ENCODE measurements at regions not wholly inside any gene's neighbourhood (a gene's known extent, or its start where the extent isn't known, plus 50 kb on each side); places are given as distances from the start of the nearest gene placed in this dataset.

DNA sequence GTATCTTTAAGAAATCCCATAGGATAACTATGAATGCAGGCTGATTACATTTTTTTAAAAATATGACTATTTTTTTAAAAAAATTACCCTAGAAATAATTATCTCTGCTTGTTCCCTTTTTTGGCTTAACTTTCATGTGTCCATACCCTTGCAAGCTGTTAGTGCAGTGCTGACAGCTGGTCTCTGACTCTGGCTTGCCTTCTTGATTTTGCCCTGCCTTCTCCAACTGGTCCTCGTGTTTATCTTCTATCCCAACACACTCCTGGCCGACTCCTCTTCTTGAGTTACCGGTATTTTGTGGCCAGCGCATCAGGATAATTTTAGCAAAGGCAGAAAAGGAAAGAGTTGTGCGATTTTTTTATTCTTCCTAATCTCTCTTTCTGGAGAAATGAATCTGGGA is 111.7 kb upstream of the STARD3NL start:
- ATAC-seq (no peak), DNase-seq (ENCODE audit: low spot score) (no peak)
- intact Hi-C loops (cut with DNase I): no loop called here

DNA sequence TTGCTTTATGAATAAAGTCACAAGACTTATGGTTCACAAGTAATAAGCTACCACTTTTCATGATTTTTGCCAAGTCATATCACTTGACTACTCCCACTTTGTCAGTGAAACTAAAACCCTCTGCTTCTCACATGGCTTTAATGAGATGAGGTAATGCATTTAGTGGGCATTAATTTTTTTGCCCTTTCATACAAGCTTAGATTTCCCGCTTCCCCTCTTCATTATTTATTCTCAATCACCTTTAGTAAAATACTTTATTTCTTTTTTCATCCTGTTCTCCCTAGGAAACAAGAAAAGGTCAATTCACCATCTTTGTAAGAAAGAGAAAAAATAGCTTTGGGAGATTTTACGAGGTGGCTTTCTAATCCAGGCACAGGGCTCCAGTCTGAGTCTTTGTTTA is 109.6 kb upstream of the STARD3NL start:
- ATAC-seq: no peak
- intact Hi-C loops (cut with DNase I): no loop called here

DNA sequence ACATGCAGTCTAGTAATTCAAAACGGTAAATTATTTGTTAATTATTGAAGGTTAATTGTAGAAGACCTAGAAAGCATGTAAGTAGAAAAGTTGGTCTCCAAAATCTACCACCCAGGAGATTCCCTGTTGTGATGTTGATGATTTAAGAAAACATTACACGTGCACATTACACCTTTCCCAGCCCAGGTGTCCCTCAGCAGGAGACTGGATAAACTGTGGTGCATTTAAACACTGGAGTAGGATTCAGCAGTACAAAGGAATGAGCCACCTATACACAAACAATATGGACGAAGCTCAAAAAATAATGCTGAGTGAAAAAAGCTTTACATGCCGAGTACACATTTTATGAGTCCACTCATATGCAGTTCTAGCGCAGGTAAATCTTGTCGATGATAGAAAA is 109.0 kb upstream of the STARD3NL start:
- DNase-seq (ENCODE audit: low spot score) (no peak), ATAC-seq (no peak)
- intact Hi-C loops (cut with DNase I): no loop called here

More for the DNA sequence above, 109.6 kb upstream of the STARD3NL start:
- no peak for DNase-seq (ENCODE audit: low spot score)

DNA sequence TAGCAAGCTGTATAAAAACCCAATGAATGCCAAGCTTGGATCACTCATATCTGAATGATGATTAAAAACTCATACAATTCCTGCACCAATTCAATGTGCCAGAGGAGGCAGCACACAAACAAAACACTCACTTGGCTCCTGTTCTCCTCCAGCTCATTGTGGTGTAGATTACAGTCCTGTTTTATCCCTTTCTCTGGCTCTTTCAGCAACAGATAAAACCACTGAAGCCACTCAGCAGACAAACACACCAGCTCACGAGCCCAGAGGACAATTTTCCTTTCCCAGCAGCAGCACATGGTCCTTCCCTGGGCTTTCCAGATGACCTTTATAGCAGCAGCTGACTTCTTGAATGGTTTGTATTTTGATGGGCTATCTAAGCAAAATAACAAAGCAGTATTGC is 107.3 kb upstream of the STARD3NL start:
- no peak for DNase-seq (ENCODE audit: low spot score)
- ATAC-seq: peak; percentile 78
- intact Hi-C loops (cut with DNase I): no loop called here

DNA sequence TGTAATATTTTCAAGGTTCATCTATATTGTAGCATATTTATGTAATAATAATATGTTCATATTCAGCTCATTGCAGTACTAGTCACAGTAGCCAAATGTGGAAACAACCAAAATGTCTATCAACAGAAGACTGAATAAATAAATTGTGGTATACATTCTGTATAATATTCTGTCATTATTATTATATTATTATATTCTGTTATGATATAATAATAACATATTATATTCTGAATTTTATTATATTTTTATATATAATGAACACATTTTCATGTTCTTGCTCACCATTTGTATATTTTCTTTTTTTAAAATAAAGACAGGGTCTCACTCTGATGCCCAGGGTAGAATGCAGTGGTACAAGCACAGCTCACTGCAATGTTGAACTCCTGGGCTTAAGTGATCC is 91.2 kb upstream of the STARD3NL start:
- ATAC-seq (no peak), DNase-seq (ENCODE audit: low spot score) (no peak)
- intact Hi-C loops (cut with DNase I): no loop called here

DNA sequence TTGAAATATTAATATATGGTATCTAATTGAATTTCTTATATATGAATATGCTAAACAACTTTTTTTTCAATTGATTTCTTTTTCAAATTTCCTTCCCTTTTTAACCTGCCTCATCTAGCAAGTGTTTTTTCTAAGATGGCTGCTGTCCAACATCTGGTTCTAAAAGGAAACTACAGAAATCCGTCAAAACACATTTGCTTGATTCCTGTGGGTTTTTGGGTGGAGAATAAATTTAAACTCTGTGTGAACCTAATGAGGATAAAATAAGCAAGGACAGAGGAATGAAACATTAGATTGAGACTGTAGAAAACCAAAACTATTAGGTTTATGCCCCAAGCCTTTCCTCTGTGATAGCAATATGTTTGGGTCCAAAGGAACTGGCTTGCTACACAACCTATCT is 75.5 kb upstream of the STARD3NL start:
- intact Hi-C loops (cut with DNase I): loop anchor here (10.0 kb wide), 2 partner anchors 122 to 178 kb away; partner anchors contain the start of gene EPDR1
- DNase-seq (ENCODE audit: low spot score): no peak
- ATAC-seq: no peak

DNA sequence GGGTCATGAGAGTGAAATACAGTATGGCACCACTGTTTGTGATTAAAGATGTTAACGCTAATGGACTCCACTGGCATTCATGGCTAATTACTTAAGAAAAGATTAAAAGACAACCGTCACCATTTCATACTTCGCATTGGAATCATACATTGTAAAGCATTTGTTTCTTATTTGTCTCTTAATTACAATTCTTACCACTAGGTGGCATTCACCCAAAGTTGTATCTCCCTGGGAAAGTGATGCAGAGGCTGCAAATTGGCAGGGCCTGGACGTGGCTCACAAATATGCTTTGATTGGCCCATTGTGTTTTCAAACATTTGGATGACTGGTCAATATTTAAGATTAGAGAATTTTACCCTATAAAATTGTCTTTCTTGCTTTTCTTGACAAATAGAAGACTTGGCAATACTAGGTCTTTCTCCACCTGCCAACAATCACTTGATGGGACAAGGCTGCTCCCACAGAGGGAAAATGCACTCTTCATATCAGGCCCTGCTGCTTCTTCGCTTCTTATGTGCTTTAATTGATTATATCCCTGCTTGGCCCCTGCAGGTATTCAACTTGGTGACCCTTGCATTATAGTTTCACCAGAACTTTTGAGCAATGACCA is 72.1 kb upstream of the STARD3NL start:
- intact Hi-C loops (cut with DNase I): loop anchor here (10.0 kb wide), 2 partner anchors 119 to 181 kb away; partner anchors contain the start of gene EPDR1
- ATAC-seq (peak; percentile 69), DNase-seq (ENCODE audit: low spot score) (no peak)

DNA sequence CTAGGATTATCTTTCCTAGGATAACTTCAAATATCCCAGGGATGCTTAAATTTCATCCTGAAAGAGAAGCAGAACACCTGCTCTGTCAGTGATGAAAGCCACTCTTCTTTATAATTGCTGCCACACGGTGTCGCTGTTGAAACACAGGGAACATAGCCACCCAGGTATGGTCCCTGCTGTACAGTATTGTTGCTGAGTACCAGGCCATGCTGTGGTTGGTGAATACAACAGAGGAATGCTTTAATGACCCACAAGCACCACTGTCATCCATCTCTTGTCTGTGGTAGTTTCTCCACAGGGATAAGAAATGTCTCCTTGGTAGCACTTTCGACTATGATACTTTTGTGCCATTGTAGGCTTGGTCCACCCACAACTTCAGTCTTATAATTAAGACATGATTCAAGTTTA is 70.6 kb upstream of the STARD3NL start:
- ATAC-seq (peak; percentile 81), DNase-seq (ENCODE audit: low spot score) (peak; percentile 74)
- intact Hi-C loops (cut with DNase I): loop anchor here (10.0 kb wide), 2 partner anchors 117 to 183 kb away; partner anchors contain the start of gene EPDR1

DNA sequence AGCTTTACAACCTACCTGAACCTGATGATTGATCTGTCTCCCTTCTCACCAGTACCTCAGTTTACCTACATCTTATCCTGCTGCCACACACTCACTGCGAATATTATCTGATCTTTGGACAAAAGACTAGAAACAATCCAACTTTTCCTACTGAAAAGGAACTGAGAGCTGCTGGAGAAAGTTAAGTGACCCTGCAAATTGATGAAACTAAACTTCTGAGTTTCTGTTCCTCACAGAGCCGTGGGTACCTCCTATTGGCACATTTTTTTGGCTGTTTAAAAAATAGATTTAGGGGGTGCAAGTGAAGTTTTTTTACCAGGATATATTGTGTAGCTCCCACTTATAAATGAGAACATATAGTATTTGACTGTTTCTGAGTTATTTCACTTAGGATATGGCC is 66.0 kb upstream of the STARD3NL start:
- DNase-seq (ENCODE audit: low spot score) (no peak), ATAC-seq (no peak)
- intact Hi-C loops (cut with DNase I): no loop called here

DNA sequence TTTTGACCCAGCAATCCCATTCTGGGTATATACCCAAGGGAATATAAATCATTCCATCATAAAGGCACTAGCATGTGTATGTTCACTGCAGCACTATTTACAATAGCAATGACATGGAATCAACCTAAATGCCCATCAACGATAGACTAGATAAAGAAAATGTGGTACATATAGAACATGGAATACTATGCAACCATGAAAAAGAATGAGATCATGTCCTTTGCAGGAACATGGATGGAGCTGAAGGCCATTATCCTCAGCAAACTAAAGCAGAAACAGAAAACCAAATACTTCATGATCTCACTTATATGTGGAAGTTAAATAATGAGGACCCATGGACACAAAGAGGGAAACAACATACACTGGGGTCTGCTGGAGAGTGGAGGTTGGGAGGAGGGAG is 58.0 kb upstream of the STARD3NL start:
- ATAC-seq (no peak), DNase-seq (ENCODE audit: low spot score) (no peak)
- intact Hi-C loops (cut with DNase I): no loop called here

DNA sequence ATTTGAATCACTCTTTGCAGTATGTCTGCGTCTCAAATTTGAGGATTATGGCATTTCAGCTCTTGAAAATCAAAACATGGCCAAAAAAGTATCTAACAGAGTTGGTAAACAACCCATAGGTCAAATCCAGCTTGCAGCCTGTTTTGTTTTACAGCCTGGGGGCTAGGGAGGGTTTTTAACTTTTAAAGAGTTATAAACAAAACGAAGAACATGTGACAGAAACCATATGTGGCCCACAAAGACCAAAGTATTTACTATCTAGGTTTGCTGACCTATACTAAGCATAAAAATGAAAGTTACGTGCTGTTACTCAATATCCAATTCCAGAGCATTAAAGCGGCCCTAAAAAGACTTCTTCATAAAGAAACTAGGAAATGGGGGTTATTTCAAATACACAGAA is 55.5 kb upstream of the STARD3NL start:
- intact Hi-C loops (cut with DNase I): no loop called here
- ATAC-seq (no peak), DNase-seq (ENCODE audit: low spot score) (no peak)

DNA sequence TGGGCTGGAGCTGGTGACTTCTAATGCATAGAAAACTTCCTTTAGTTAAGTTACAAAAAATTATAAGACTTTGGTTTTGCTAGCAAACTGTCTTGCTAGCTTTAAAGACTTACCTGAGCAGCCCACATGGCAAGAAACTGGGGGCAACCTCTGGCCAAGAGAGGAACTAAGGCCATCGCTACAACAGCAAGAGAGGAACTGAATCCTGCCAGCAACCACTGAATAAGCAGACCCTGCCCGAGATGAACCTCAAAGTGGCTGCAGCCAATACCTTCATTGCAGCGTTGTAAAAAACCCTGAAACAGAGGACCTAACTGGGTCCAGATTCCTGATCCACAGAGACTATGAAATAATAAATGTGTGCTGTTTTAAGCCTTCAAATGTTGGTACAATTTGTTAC is 54.6 kb upstream of the STARD3NL start:
- no peak for DNase-seq (ENCODE audit: low spot score)
- intact Hi-C loops (cut with DNase I): no loop called here
- ATAC-seq: no peak

DNA sequence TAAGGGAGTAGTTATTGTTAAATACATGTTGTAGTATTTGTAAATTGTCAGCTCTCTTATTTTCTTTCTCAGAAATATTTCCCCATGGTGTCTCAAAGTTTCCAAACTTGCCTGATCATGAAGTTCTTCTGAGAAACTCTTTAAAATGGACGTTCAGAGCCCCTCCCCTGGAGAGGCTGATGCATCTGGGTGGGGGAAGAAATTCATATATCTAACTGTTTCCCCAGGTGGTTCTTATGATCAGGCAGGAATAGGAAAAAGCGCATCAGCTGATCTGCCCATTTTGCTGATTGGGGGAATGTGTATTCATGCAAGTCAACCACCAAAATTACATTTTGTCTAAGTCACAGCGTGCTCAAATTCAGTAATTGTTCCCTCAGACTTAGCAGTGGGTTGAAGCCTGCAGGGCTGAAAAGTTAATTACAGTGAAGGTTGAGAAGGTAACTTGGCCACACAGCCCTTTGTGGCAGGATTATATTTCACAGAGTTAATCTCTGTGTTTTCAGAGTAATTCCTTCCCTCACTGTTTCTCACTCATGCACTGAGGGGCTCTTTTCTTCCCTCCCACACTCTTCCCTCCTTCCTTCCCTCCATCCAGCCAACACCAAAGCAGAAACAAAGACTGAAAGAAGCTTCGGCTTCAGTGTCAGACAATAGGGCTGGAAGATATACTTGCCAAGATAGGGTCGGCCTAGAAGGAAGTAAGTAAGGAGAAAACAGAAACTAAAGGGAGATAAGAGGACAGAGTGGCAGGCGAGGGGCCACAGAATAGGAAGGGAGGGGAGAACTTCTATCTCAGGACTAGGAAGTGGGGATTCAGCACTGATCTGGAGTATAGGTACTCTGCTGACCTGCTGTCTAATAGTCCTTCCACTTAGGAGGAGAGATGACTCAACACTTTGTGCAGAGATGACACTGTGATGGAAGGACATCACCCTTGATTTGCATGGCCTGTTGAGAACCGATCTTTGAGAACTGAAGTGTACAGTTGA is 50.5 kb upstream of the STARD3NL start:
- no peak for DNase-seq (ENCODE audit: low spot score)
- intact Hi-C loops (cut with DNase I): no loop called here
- no peak for ATAC-seq

Data from sciatic nerve (tissue), 2 donors.